IPS-18c (cell line): ENCODE measurements at regions not wholly inside any gene's neighbourhood (a gene's known extent, or its start where the extent isn't known, plus 50 kb on each side); places are given as distances from the start of the nearest gene placed in this dataset.
"Not testable (repeated sequence)": the region's sequence is repeated elsewhere in the genome, so short reads cannot be mapped to it uniquely, and the experiment has no call there.

Experiments used
- H3K4me3 ChIP-seq: 2 replicates; pipeline ENCODE4 v1.7.0; 2013; ENCODE audit warnings: low read depth, mild to moderate bottlenecking, low read length, moderate library complexity; ENCODE audit not compliant: insufficient read depth
- H3K9me3 ChIP-seq: one replicate; pipeline ENCODE4 v1.6.1; 2013; ENCODE audit warnings: mild to moderate bottlenecking, low read length, moderate library complexity; ENCODE audit not compliant: control insufficient read depth, insufficient read depth

DNA sequence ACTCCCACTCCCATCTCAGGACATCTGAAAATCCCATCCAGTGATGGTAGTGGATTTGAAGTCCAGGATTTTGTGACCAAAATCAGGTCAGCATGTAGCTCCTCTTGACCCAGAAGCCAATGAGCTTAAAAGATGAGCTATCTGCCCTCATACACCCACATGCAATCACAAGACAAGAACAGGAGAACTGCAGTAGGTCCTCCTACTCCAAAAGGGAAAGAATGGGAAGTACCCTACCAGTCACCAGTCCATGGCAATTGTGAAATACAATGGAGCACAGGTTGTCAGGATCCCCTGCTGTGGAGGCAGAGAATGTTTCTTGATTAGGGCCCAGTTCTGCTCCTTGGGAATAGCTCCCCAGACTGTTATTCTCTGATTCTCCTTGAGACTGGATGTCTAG, 347.3 kb upstream of the CNR1 start:
- H3K4me3 ChIP-seq, result no peak overlapping the region

GRCh38 chr6:88512951-88513350, 346.8 kb upstream of the CNR1 start:
- Histone ChIP-seq H3K4me3 (no peak overlapping the region), H3K9me3 (no peaks in the 10 kb centered on the region)

More for the DNA sequence above, 347.3 kb upstream of the CNR1 start:
- H3K9me3 ChIP-seq, result no peaks in the 10 kb centered on the region

DNA sequence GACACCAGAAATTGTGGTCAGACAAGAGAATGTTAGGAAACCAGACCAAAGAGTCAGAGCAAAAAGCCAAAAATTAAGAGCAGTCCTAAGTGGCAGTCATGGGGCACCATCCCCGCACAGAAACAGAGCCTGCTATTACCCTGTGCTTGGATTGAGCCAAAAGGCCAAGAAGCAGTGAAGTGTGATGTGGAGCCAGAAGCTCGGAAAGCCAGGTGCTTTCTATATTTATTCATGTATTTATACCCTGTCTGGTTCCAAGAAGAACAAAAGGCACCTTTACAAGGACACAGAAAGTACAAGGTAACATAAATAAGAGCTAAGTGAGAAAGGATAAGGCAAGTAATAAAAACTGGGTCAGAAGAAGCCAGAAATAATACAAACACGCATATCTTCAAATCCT, 336.2 kb upstream of the CNR1 start:
- Histone ChIP-seq H3K9me3 (no peaks in the 10 kb centered on the region), H3K4me3 (no peak overlapping the region)

DNA sequence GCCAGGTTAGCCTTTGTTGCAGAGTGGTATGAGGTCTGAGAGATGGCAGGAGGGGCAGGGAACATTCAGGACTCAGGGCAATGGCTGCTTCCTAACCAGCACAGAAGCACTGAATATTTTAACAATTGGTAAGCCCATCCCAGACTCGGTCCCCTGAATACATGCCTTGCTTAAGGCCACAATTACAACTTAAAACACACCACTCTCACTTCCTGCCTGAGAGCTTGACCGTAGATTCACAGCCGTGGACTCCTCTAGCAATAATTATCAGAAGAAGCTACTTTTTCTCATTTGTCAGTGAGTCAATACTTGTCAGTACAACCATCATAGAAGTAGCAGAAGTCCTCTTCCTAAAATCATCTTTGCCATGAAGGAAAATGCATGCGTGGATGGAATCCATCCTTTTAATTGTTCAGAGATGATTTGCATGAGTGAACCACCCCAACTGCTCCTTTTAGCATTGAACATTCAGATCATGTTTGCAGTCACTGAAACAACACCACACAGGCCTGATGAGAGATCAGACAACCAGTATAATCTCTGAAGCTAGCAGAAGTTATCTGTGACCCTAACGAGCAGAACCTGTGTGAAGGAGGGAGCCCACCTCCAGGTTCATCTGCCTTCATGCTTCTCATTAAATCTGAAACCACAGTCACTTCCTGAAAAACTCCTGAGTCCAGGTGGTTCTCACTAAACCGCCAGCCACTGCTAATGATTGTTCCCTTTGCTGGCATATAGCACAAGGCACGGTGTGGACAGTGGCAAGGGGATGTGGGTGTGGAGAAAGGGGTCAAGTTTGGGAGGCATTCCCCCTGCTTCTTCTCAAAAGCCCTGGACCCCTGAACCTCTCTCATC, 333.9 kb upstream of the CNR1 start:
- no peaks in the 10 kb centered on the region for H3K9me3 ChIP-seq
- no peak overlapping the region for H3K4me3 ChIP-seq

- H3K4me3 ChIP-seq, result no peak overlapping the region
- H3K9me3 ChIP-seq, result no peaks in the 10 kb centered on the region
These were observed 333.3 kb upstream of the CNR1 start for GRCh38 chr6:88499436-88499835.

- H3K9me3 ChIP-seq, H3K4me3 ChIP-seq: not testable (repeated sequence)
These were observed 331.3 kb upstream of the CNR1 start for GRCh38 chr6:88497403-88497802.

DNA sequence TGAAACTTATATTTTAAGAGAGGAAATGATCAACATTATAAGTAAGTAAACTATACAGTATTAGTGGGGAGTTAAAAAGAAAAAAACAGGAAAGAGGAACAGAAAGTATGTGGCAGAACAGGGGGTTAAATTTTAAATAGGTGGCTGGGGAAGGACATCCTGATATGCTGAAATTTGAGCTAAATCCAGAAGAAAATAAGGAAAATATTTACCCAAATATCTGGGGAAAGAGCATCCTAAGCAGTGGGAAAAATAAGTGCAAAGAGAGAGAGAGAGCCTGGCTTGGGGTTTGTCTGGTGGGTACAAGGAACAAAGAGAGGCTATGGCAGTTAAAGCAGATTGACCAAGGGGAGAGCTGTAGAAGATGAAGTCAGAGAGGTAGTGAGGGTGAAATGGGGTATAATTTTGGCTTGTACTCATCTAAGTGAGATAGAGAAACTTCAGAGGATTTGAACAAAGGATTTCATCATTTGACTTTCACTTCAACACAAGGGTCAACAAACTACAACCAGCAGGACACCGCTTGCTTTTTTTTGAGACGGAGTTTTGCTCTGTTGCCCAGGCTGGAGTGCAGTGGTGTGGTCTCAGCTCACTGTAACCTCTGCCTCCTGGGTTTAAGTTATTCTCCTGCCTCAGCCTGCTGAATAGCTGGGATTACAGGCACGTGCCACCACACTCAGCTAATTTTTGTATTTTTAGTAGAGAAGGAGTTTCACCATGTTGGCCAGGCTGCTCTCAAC, 328.4 kb upstream of the CNR1 start:
- no peaks in the 10 kb centered on the region for H3K9me3 ChIP-seq
- H3K4me3 ChIP-seq, result no peak overlapping the region

DNA sequence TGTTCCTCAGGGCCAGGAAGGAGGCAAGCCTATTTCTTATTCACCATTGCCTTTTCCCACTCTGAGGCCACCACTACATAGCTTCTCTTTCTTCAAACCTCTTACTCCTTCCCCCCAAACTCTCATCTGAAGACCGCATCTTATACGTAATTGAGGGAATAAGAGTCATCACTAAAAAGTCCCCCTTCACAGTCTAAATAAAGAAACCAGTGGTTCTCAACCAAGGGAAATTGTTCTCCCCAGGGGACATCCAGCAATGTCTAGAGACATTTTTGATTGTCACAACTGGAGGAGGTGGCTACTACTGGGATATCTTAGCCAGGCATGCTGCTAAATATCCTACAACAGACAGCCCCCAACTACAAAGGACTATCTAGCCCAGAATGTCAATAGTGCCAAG, 327.6 kb upstream of the CNR1 start:
- Histone ChIP-seq H3K4me3 (no peak overlapping the region), H3K9me3 (no peaks in the 10 kb centered on the region)

DNA sequence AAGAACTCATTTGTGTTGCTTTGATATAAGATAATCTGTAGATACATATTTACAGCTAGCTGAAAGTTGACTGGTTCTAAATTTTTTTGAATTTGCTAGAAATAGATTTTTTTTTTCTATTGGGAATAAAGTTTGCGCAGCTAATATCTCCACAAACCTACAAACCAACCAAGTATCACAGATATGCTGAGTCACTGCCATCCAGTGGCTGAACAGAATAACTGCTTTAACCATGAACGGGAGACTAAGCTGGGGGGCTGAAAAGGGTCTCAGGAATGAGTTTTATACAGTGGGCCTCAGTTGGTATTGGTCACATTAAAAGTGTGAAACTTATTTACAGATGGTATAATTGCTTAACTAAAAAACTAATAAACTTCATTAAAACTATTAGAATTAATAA, 326.7 kb upstream of the CNR1 start:
- Histone ChIP-seq H3K4me3 (no peak overlapping the region), H3K9me3 (no peaks in the 10 kb centered on the region)

- no peak overlapping the region for H3K4me3 ChIP-seq
- no peaks in the 10 kb centered on the region for H3K9me3 ChIP-seq
These were observed 326.1 kb upstream of the CNR1 start for GRCh38 chr6:88492241-88492640.

DNA sequence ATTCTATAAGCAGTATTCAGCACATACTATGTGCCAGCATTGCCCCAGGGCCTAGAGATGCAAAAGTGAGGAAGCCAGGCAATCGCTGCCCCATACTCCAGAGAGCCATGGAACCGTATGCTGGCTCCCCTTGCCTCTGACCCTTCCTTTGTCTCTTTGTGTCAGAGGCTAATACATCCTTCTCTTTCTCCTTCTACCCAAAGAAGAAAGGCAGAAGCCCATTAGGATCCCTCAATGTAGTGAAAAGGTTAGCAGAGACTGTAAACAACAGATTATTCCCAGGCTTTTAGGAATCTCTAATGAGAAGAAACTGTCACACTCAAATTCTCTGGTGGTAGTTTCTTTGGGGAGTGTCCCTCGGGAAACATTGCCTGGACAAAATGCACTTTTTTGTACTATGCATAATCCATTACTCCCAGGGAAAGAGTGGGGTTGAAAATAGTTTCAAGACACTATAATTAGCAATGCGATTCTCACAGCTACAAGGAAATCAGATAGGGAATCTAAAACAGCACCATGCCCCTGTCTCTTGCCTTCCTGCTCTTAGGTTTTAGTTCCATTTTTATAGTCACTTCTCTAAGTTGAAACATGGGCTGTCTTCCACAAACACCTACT, 325.2 kb upstream of the CNR1 start:
- no peak overlapping the region for H3K4me3 ChIP-seq
- H3K9me3 ChIP-seq, result no peaks in the 10 kb centered on the region

DNA sequence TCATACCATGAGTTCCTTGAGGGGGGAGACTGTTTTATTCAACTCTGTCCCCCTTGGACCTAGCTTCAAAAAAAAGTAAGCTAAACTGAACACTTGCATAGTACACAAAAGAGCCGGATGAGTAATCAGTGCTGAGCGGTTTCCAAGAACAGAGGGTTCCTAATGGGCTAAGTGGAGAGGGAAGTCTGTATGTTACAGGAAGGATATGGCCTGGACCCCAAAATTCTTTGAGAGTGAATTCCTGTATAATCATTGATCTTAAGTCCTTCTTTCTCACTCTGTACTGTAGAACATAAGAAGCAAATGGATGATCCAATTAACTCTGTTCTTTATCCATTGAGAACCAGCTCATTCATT, 324.7 kb upstream of the CNR1 start:
- Histone ChIP-seq H3K9me3 (no peaks in the 10 kb centered on the region), H3K4me3 (no peak overlapping the region)

- Histone ChIP-seq H3K4me3 (no peak overlapping the region), H3K9me3 (no peaks in the 10 kb centered on the region)
These were observed 324.2 kb upstream of the CNR1 start for GRCh38 chr6:88490195-88490907.

- no peak overlapping the region for H3K4me3 ChIP-seq
- no peaks in the 10 kb centered on the region for H3K9me3 ChIP-seq
These were observed 317.3 kb upstream of the CNR1 start for GRCh38 chr6:88483424-88483823.

DNA sequence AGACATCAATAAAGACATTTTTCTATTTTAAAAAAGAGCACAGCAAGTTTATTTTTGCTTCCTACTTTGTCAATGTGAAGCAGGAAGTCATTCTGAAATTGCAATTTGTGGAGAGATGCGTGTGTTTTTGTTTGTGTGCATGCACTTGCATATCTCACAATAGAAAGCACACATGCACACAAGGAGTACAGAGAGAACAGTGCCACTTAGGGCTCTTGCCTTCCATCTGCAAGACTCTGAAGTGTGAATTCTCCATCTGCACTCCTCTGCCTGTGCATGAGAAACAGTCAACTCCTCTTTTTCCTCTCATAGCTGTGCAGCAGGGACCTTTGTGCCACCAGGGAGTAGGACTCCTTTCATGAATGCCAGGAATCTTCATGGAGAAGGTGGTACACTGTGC, 316.3 kb upstream of the CNR1 start:
- H3K9me3 ChIP-seq, result peaks cover 7% of the 10 kb centered on the region
- no peak overlapping the region for H3K4me3 ChIP-seq

- no peak overlapping the region for H3K4me3 ChIP-seq
- H3K9me3 ChIP-seq, result peaks cover 11% of the 10 kb centered on the region
These were observed 315.4 kb upstream of the CNR1 start for GRCh38 chr6:88481519-88481918.

DNA sequence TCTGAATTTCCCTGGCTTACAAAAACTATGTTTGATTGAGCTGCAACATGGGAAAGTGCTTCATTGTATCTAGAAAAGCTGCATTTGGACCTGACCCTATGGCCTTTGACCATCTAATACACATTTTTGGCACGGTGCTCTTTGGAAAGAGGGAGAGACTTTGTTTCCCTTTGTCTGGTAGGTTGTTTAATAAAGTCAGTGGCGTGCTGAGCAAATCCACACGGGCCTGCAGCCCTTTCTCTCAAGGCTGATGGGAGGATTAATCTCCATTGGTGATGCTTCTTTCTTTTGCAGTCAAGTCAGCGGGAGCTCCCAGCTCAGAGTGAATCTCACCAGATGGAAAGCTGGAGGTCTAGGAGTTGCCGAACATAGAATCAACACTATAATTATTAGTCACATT, 314.7 kb upstream of the CNR1 start:
- Histone ChIP-seq H3K9me3 (peaks cover 11% of the 10 kb centered on the region), H3K4me3 (no peak overlapping the region)
